GM19395 (cell line): ENCODE measurements at regions not wholly inside any gene's neighbourhood (a gene's known extent, or its start where the extent isn't known, plus 50 kb on each side); places are given as distances from the start of the nearest gene placed in this dataset.

Source experiments
- ATAC-seq: cut with Tn5 transposase; IDR thresholded peaks from one replicate; pipeline ENCODE4 v1.9.1; 2021; ENCODE audit warnings: mild to moderate bottlenecking, moderate library complexity; ENCODE audit not compliant: unreplicated experiment

DNA sequence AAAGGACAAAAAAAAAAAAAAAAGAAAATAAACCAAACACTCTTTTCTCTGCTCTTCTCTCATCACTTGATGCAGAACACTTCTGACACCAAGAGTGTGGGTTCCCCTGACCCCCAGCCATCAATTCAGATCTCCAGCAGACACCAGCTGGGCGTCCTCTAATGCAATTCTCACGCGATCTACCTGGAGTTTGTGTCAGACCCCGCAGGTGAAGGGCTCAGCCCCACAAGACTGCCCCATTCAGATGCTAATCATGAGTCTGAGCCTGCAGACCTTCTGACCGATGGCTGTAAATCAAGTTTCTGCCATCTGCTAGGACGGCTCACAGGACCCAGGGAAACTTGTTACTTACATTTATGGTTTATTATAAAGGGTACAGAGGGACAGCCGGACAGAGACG lies 133.6 kb upstream of the C1orf174 start:
- no peak for ATAC-seq

DNA sequence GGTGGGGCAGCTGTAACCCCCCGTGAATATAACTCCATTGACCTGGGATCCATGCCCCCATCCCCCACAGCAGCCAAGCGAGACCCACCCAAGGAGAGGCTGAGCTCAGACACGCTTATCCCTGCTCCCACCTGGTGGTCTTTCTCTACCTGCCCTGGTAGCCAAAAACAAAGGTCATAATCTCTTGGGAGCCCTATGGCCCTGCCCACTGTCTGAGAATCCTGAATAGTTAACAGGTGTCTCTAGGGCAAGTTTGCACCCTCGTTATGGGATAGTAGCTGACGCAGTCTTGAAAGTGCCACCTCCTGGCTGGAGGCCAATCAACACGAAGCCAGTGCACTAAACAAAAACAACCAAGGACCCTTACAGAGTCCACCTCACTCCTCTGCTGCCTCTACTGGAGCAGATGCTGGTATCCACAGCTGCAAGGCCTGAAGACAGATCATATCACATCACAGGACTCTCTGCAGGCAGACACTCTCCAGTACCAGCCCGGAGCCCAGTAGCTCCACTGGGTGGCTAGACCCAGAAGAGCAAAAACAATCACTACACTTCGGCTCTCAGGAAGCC lies 134.3 kb upstream of the C1orf174 start:
- no peak for ATAC-seq

DNA sequence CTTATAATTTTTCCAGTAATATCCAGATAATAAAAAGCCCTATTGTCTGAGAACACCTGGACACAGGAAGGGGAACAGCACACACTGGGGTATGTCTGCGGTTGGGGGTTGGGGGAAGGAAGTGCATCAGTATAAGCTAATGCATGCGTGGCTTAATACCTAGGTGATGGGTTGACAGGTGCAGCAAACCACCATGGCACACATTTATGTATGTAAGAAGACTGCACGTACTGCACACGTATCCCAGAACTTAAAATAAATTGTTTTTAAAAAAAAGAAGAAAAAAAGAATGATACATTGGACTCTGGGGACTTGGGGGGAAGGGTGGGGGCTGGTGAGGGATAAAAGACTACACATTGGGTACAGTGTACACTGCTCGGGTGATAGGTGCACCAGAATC lies 144.9 kb upstream of the C1orf174 start:
- ATAC-seq = no peak

DNA sequence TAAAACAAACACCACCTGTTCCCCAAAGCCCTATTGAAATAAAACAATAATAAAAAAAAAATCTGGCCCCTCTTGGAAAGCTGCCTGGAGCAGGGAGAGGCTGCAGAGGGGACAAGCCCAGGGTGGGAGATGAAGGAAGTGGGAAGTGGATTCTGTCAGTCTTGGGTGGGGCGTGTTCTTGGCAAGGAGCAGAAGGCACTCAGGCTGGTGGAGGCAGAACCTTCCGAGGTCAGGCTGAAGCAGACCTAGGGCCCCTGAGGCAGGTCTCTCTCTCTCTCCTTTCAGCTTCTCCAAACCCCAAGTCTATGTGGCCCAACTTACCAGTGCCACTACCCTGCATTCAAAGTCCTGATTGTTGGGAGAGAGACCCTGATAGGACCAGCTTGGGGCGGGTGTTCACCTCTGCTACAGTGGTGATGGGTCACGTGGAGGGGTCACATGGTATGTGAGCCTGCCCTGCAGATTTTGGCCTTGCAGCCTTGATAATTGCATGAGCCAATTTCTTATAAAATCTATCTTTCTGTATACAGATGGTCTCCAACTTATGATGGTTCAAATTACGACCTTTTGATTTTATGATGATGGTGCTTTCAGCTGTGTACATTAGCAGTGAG lies 145.4 kb upstream of the C1orf174 start:
- no peak for ATAC-seq

DNA sequence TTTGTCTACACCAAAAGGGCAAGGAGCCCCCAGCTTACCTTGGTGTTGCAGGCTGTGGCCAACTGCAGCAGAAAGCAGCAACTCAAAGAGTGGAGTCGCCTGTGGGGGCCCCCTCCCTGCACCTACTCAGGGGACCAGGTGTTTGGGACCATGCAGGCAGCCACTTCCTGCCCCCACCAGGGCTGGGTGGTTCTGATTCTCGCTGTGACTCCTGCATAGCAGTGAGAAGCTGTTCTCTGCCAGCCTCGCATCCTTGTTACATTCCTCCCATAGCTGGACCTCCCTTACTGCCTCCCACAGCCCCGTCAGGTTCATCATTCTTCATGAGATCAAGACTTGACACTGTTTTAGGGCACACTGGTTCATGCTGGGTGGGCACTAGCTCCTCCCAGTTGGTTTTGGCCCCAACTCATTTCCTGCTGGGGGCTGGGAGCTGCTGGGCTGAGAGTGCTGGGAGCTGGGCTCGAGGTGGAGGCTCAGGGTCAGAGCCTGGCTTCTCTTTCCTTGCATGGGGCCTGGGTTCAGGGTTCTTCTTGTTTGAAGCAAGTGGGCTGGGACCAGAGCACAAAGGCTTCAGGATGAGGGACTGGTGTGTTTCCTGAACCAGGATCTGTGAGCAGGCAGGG lies 146.9 kb upstream of the C1orf174 start:
- ATAC-seq = no peak

DNA sequence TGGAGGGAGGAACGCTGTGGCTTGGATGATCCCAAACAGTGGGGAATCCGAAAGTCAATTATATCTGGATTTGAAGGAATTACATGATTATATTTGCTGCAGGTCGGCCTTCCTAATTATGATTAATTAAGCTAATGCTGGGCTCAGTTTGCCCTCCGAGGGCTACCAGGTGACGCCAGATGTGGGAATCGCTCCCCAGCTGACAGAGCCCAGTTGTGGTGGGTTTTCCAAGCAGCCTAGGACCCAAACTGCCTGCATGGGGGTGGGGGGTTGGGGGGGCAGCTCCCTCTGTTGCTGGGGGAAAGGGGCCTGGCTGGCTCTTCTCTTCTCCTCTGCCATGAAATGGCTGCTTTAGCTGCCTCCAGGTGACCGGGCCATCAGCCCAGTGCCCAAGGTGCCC lies 147.6 kb upstream of the C1orf174 start:
- no peak for ATAC-seq

DNA sequence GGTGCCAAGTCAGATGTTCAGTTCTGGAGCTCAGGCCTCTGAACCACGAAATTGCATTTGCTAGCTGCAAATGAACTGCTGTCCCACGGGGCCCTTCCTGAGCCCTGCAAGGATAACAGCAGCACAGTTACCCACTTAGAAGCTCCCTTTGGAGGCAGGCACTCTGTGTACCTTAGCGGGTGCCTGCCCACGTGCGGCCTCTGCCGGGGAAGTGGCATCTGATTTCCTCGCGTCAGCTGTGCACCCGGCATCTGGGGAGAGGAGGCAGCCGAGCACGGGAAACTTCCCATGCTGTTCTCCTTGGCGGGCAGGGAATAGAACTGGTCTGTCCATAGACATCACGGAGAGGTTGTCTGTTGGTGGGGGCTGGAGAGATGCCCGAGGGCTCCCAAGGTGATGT lies 148.0 kb upstream of the C1orf174 start:
- no peak for ATAC-seq

DNA sequence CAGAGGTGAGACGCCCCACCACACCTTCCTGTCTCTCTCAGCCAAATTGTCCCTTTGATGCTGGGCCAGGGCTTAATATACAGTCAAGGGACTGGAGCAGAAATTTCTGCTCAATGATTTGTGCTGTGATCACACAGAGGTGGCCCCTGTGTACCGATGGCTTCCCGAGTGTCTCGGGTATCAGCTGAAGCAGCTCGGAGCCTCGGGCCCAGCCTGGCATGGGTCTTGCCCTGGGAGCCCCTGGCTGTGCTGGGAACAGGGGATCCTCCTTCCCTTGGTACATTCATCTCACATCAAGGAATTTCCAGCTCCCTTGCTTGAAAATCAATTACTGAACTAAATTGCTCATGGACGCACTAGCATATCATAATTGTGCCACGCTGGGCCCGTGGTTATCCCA lies 148.8 kb upstream of the C1orf174 start:
- no peak for ATAC-seq

DNA sequence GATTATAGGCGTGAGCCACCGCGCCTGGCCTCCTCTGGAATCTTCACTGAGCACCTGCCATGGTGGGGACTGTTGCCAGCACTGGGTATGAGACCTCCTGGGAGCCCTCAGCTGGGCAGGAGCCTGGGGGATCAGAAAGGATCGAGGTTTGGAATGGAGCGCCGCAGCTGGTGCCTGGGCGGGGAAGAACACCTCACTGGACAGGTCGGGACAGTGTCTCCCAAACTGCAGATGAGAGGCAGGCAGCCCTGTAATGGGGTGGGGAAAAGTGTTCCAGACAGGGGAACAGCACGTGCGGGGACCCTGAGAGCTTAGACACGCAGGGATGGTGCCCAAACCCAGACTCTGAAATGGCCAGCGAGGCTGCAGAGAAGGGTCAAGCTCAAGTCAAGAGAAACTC lies 150.9 kb upstream of the C1orf174 start:
- no peak for ATAC-seq

DNA sequence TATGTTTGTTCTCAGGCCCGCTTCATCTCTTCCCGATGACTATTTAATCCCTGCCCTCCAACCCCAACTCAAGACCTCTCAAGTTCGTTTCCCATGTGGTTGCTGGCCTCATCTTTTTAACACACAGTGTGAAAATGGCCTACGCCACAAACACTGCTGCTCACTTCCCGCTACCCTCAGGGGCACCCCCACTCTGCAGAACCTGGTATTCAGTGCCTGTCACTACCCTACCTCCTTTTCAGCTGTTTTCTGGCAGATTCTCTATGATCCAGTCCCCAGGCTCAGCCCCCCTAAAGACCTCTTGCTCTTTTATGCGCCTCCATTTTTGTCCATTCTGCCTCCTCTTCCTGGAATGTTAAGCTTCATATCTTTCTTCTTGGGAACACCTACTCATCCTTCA lies 152.6 kb upstream of the C1orf174 start:
- ATAC-seq = no peak

DNA sequence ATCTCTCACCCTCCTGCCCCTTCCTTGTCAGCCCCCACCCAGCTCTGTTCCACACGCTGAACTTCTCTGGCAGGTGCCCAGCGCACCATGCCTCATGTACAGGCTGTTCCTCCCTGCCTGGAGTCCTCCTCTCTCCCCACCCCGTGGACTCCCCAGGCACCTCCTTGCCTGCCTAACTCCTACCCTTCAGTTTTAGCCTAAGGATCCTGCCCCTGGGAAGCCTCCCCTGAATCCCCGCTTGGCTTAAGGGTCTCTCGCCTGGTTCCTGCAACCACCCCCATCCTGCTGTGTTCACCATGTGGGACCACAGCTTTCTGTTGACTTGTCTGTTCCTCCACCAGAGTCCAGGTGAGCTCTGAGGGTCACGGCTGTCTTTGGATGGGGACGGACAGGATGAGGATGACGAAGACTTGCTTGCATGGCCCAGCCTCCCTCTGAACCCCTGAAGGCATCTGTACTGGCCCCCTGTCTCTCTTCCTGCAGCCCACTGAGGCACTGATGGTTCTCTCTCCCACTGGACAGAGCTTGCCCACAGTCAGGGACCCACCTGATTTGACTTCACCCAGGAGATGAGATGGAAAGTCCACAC lies 153.2 kb upstream of the C1orf174 start:
- ATAC-seq = no peak

DNA sequence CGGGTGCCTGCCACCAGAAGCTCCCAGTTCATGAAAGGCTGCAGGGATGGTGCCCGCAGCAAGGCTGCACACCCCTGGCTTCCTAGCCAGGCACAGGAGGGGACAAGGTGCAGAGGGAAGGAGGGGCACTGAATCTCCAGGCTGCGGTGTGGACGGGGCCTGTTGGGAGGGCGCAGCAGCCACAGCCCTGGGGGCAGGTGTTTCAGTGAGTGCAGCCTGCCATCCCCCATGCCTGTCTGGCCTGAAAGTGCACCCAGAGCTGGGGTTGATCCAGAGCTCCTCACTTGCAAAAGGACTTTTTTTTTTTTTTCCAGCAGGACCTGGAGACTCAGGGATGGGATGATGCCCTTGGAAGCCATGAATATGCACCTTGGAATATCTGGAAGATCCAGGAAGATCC lies 153.7 kb upstream of the C1orf174 start:
- ATAC-seq = no peak

DNA sequence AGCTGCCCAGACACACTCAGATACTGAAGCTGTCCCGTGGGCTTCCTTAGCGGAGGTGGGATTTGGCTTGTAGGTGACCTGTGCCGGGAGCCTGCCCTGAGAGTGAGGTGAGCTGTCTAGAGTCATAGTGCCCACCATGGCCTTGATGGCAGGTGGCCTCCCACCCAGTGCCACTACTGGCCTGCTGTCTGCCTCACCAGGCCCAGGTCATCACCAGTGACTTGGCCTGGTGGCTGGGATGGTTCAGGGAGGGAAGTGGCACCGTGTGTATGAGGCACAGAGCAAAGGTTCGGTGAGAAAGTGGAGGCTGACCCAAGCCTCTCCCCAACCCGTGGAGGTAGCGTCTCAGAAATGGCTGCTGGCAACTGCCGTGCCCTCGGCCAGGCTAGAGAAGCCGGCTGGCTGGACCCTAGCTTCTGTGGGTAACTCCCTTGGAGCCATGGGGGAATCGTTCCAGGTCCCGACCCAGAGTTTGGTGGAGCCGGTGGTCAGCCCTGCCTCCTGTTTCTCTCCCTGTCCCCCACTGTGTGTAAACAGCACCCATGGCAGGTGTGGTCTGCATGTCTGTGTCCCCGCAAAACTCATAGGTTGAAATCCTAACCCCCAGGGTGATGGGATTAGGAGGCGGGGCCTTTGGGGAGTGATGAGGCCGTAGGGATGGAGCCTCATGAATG lies 155.4 kb upstream of the C1orf174 start:
- ATAC-seq = no peak

DNA sequence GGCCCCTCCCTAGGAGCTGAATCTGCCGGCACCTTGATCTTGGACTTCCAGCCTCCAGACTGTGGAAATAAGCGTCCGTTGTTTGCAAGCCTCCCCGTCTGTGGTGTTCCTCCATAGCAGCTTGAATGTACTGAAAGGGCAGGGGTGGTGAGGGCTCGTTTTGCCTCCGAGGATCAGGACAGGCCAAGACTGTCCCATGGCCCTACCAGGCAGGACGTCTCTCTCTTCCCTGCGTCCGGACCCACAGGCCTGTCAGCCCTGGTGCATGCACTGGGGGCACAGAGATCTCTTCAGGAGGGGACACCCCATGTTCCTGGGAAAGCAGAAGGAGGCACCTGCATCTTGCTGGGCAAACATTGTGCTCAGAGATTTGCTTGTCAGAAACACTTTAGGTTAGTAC lies 156.3 kb upstream of the C1orf174 start:
- ATAC-seq = no peak

DNA sequence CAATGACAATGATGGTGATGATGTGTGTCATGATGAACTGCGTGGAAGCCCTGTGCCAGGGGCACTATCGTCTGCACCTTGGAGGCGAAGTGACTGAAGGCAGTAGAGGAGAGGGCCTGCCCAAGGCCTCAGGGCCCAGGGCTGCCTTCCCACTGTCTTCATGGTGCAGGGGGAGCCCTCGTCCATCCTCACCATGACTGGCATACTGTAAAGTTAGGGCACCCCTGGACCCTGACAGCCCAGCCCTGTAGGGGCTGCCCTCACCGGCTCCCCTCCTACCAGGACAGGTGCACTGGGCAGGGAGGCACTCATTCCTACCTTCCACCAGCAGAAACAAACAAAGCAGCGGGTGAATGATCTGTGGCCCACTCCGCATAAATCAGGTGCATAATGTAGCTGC lies 156.9 kb upstream of the C1orf174 start:
- no peak for ATAC-seq

DNA sequence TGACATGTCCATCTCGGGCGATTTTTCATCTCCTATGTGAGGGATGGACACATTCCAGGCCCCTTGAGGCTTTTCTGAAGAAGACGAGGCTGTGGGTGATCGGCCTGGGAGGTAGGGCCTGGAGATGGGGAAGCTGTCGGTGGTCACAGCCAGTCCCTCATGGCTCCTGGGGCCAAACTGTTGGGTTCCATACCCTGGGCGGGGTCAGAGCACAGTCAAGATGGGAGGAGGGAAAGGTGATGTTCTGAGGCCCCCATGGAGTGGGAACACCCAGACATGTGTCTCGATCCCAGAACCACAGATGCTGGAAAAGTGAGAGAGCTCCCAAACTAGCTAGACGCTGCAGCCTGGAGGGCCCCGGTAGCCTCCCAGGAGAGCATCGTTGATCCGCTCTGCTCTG lies 157.5 kb upstream of the C1orf174 start:
- no peak for ATAC-seq

DNA sequence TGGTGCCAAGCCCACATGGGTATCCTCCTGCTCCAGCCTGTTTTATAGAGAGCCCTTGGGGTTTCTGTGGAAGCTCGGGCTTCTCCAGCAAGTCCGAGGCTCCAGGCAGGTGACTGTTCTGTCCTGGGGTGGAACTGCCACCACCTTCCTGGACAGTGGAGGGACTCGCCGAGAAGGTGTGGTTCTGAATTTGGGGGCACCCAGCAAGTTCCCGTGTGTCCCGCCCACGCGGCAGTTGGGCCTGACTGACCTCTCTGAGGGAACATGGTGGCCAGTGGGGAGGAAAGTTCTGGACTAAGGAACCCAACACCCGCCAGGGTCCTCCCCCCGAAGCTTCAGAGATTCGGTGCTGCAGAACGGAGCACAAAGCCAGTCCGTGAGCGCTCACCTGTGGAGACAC lies 158.1 kb upstream of the C1orf174 start:
- no peak for ATAC-seq

DNA sequence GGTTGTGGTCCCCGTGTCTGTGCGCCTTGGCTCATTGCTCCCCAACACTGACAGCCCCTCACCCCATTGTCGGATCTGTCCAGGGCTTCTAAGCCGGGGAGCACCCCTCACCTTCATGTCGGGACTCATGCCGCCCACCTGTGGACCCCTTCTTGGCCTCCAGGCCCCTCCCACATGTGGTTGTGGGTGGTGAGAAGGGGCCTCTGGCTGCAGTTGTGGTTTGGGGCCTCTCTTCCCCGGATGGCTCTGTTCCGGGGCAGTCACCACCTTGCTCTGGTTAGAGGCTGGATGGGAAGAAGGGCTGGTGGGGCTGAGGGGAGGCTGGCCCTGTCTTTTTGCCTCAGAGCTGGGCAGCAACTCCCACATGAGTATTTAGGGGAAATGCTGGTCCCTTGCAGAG lies 158.6 kb upstream of the C1orf174 start:
- no peak for ATAC-seq

DNA sequence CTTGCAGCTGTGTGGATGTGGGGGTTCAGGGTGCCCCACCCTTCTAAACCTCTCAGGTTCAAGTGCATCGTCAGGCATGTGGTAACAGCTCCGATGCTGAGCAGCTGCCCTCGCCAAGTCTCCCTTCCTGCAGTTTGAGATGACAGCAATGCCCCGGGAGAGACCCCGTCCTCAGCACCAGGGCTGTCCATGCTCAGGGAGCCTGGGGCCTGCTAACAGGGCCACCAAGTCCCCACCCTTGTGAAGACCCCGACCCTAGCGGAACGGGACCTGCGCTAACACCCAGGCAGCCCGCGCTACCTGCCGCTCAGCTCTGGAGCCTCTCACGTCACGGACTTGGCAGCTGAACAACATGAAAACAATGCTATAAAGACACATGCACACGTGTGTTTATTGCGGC lies 159.2 kb upstream of the C1orf174 start:
- no peak for ATAC-seq

DNA sequence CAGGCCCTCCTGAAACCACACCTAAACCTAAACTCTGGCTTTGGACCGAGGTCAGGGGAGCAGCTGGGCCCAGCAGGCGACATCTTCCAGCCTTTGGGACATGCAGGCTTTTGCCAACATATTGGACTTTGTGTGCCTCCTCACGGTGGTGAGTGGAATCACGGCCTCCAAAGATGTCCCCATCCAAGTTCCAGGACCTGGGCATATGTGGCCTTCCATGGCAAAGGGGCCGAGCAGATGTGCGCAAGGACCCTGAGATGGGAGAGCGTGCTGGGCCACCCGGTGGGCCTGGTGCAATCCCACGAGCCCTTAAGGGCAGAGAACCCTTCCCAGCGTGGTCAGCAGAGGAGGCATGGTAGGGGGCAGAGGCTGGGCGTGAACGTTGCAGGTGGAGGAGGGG lies 160.8 kb upstream of the C1orf174 start:
- no peak for ATAC-seq

DNA sequence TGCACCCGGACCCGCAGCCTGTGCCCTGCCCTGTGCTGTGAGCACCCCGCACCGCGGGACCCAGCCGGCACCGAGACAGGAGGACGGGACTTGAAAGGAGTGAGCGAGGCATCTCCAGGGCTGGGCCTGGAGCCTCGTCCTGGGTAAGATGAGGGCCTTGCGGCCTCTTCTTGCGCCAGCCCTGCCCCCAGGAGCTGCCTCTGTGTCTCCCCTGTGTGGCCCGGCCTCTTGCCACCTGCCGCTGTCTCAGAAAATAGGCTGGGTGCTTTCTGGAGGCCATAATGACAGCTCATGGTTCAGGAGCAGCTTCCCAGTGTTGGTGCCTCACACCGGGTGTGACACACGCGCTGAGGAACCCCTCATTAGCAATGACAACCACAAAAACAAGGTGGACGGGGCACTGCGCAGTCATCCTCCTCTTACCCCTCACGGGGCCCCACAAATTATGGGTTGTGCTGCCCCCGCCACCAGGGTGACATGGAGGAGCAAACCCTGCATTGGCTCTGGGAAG lies 161.5 kb upstream of the C1orf174 start:
- ATAC-seq = no peak

DNA sequence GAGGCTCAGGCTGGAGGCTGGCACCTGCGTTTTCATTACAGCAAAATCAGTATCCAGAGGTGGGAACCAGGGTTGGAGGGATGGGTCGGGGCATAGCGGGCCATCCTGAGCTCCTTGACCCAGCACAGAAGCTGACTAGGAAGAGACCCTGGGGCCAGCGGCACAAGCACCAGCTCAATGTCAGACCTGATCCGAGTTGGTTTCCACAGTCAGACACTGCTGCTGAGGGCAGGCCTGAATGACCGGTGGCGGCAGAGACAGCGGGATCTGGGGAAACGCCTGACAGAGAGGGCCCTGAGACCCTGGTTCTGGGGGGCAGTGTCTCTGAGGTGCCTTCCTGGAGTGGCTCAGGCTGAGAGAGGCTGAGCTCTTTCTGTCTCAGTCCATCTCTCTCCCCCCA lies 162.0 kb upstream of the C1orf174 start:
- no peak for ATAC-seq
